Endothelial cell of umbilical vein (primary cell): ENCODE measurements at regions not wholly inside any gene's neighbourhood (a gene's known extent, or its start where the extent isn't known, plus 50 kb on each side); places are given as distances from the start of the nearest gene placed in this dataset.

Source experiments
- BruUV-seq: library from RNA; stranded (reverse); fragments of 400-500 nt; replicated peaks from 2 replicates; lab custom pipeline; 2021; lab: Mats Ljungman, UMichigan
- CTCF ChIA-PET: fragments of 300-600, 350-600 bp; sonication (Branson Sonifier 250); formaldehyde crosslinking; loops from one replicate; lab custom pipeline; 2021; ENCODE audit warnings: antibody characterized with exemption, inconsistent platforms; lab: Charles Lee
- POLR2A ChIA-PET: fragments of 300-600, 350-600 bp; sonication (Branson Sonifier 250); formaldehyde crosslinking; loops from one replicate; lab custom pipeline; 2021; ENCODE audit warnings: antibody characterized with exemption, inconsistent platforms; lab: Charles Lee
- DNase-seq: peaks from one replicate; pipeline ENCODE4 v3.0.0-alpha.2; 2011; ENCODE audit warnings: low read depth, low spot score
- FAIRE-seq: peaks from 2 replicates; lab custom pipeline; 2011; peaks lifted over from hg19 to GRCh38; lab: Jason Lieb, UNC
- H2AFZ ChIP-seq: 2 replicates; pipeline ENCODE4 v1.6.0; 2012; ENCODE audit warnings: low read depth, low read length, control low read depth, inconsistent platforms
- H3K27ac ChIP-seq: 2 replicates; pipeline ENCODE4 v1.5.1; 2011; ENCODE audit warnings: low read depth, mild to moderate bottlenecking, control low read depth, low read length, moderate library complexity; ENCODE audit not compliant: insufficient read depth
- H3K27me3 ChIP-seq, 2 experiments: 2 replicates each; pipeline versions ENCODE4 v1.6.0 to v1.6.1; 2011; ENCODE audit warnings: low read length in 2 of 2, mixed read lengths in 1 of 2; ENCODE audit not compliant: control insufficient read depth in 2 of 2, insufficient read depth in 2 of 2
- H3K36me3 ChIP-seq, 2 experiments: 2 replicates in 1 of 2; 3 replicates in 1 of 2; pipeline ENCODE4 v1.5.1; 2011; ENCODE audit warnings: low read length in 2 of 2, mild to moderate bottlenecking in 1 of 2, moderate library complexity in 1 of 2; ENCODE audit not compliant: control insufficient read depth in 2 of 2, insufficient read depth in 2 of 2; ENCODE audit errors: extremely low read depth in 1 of 2
- H3K4me1 ChIP-seq: 3 replicates; pipeline ENCODE4 v1.5.1; 2011; ENCODE audit warnings: mild to moderate bottlenecking, low read length; ENCODE audit not compliant: control insufficient read depth, insufficient read depth; ENCODE audit errors: extremely low read depth
- H3K4me2 ChIP-seq: 2 replicates; pipeline ENCODE4 v1.6.1; 2011; ENCODE audit warnings: low read length, control low read depth, mixed read lengths; ENCODE audit not compliant: insufficient read depth
- H3K4me3 ChIP-seq, 3 experiments: fragments of 200-600 bp in 1 of 3; sonication (generic), shearing (Covaris generic) in 1 of 3; replicated peaks in 1 of 3; 2 replicates each; pipeline ENCODE4 v1.5.1; 2011 to 2016; ENCODE audit warnings: control low read depth in 3 of 3, low read length in 3 of 3, mild to moderate bottlenecking in 2 of 3, inconsistent platforms in 1 of 3, low read depth in 1 of 3, moderate library complexity in 1 of 3; ENCODE audit not compliant: insufficient read depth in 1 of 3
- H3K79me2 ChIP-seq: 2 replicates; pipeline ENCODE4 v1.6.0; 2012; ENCODE audit warnings: low read length, inconsistent platforms; ENCODE audit not compliant: control insufficient read depth, insufficient read depth
- H3K9ac ChIP-seq: replicated peaks from 2 replicates; pipeline ENCODE3; 2011; ENCODE audit warnings: low read length, control low read depth; ENCODE audit not compliant: insufficient read depth; ENCODE audit errors: extremely low read depth
- H3K9me1 ChIP-seq: replicated peaks from 3 replicates; pipeline ENCODE4 v1.6.0; 2011; ENCODE audit warnings: mild to moderate bottlenecking, low read length; ENCODE audit not compliant: control insufficient read depth, insufficient read depth; ENCODE audit errors: extremely low read depth
- H3K9me3 ChIP-seq: replicated peaks from 2 replicates; pipeline ENCODE4 v1.5.1; 2012; ENCODE audit warnings: low read length, inconsistent platforms; ENCODE audit not compliant: control insufficient read depth, insufficient read depth
- H4K20me1 ChIP-seq: replicated peaks from 2 replicates; pipeline ENCODE3; 2011; ENCODE audit warnings: mild to moderate bottlenecking, low read length; ENCODE audit not compliant: control insufficient read depth, insufficient read depth; ENCODE audit errors: extremely low read depth
- CTCF ChIP-seq, 2 donors: IDR thresholded peaks; 1 replicate in 1 of 2; 2 replicates in 1 of 2; pipeline ENCODE4 v1.5.1; 2011; ENCODE audit warnings: low read length in 2 of 2, mild to moderate bottlenecking in 2 of 2, moderate library complexity in 2 of 2, control low read depth in 1 of 2, inconsistent platforms in 1 of 2, low read depth in 1 of 2; ENCODE audit not compliant: insufficient read depth in 1 of 2; ENCODE audit errors: extremely low read depth in 1 of 2
- EZH2 ChIP-seq: IDR thresholded peaks from 2 replicates; pipeline ENCODE4 v1.6.1; 2012; ENCODE audit warnings: borderline replicate concordance, low read depth, mild to moderate bottlenecking, moderate library complexity, low read length, inconsistent platforms; ENCODE audit not compliant: severe bottlenecking
- FOS ChIP-seq: IDR thresholded peaks from 2 replicates; pipeline ENCODE4 v1.6.1; 2011; ENCODE audit warnings: mild to moderate bottlenecking, low read length, moderate library complexity, borderline replicate concordance; ENCODE audit not compliant: insufficient read depth
- GATA2 ChIP-seq: IDR thresholded peaks from 2 replicates; pipeline ENCODE4 v1.7.0; 2011; ENCODE audit warnings: low read depth, mild to moderate bottlenecking, moderate library complexity, mixed read lengths, low read length; ENCODE audit not compliant: insufficient read length, insufficient read depth
- JUN ChIP-seq: IDR thresholded peaks from 2 replicates; pipeline ENCODE4 v1.6.1; 2011; ENCODE audit warnings: borderline replicate concordance, low read depth; ENCODE audit not compliant: insufficient read length, insufficient read depth
- MAX ChIP-seq: IDR thresholded peaks from 2 replicates; pipeline ENCODE4 v1.6.1; 2011; ENCODE audit not compliant: insufficient read depth, insufficient read length
- MYC ChIP-seq: IDR thresholded peaks from one replicate; pipeline ENCODE4 v1.6.1; 2011; ENCODE audit warnings: mild to moderate bottlenecking, low read depth, low read length
- POLR2A ChIP-seq: IDR thresholded peaks from 2 replicates; pipeline ENCODE4 v1.6.1; 2012; ENCODE audit warnings: low read depth, mild to moderate bottlenecking, control low read depth, low read length
- POLR2AphosphoS5 ChIP-seq: IDR thresholded peaks from 2 replicates; pipeline ENCODE4 v1.6.1; 2012; ENCODE audit warnings: low read depth, mild to moderate bottlenecking, control low read depth, low read length, moderate library complexity; ENCODE audit not compliant: insufficient read depth
- dilution Hi-C: fragments of 300-500 bp; cut with MboI; formaldehyde crosslinking; loops from one replicate; pipeline ENCODE4 v1.15.0; 2019; ENCODE audit warnings: low sequenced_read_pairs; ENCODE audit not compliant: extremely low pct_ligation_motif_present
- intact Hi-C: fragments of 100-400 bp; cut with micrococcal nuclease; formaldehyde crosslinking; loops from one replicate; pipeline ENCODE4 v1.10.0; 2022

GRCh38 chr2:2874805-2875204, 502.8 kb downstream of the EIPR1 start:
- H4K20me1 ChIP-seq = no peaks in the 10 kb centered on the region
- no peaks in the 10 kb centered on the region for H3K27me3 ChIP-seq
- no peaks in the 10 kb centered on the region for H3K4me1 ChIP-seq
- TF ChIP-seq CTCF (IDR thresholded peaks at IDR 0.05; ENCODE audit: extremely low read depth in 1 of 2, insufficient read depth in 1 of 2, low read depth in 1 of 2, low read length in 2 of 2) (no peak), POLR2A (no peak), MAX (no peak)
- BruUV-seq = no TSS peak
- H3K4me2 ChIP-seq = no peak overlapping the region
- ChIA-PET CTCF (no interaction called here), POLR2A (no interaction called here)
- intact Hi-C loops = no loop called here
- FAIRE-seq = no peak
- no peaks in the 10 kb centered on the region for H3K36me3 ChIP-seq
- DNase-seq = no peak
- peaks cover 7% of the 10 kb centered on the region for H3K9me3 ChIP-seq
- no peak overlapping the region for H3K4me3 ChIP-seq
- no peak overlapping the region for H2AFZ ChIP-seq
- H3K9me1 ChIP-seq = no peaks in the 10 kb centered on the region
- H3K27ac ChIP-seq = no peak overlapping the region
- dilution Hi-C loops = no loop called here
- no peaks in the 10 kb centered on the region for H3K79me2 ChIP-seq
- H3K9ac ChIP-seq = no peak overlapping the region

GRCh38 chr2:2874341-2874740, 503.3 kb downstream of the EIPR1 start:
- no TSS peak for BruUV-seq
- H3K27ac ChIP-seq = no peak overlapping the region
- no peak for FAIRE-seq
- TF ChIP-seq MYC (no peak), EZH2 (no peak), JUN (no peak), GATA2 (no peak), CTCF (IDR thresholded peaks at IDR 0.05; ENCODE audit: extremely low read depth in 1 of 2, insufficient read depth in 1 of 2, low read depth in 1 of 2, low read length in 2 of 2) (no peak), FOS (no peak), POLR2AphosphoS5 (no peak), MAX (no peak), POLR2A (no peak)
- DNase-seq = no peak
- dilution Hi-C loops = no loop called here
- no peaks in the 10 kb centered on the region for H3K27me3 ChIP-seq
- H3K36me3 ChIP-seq = no peaks in the 10 kb centered on the region
- no peak overlapping the region for H3K4me2 ChIP-seq
- H3K9me3 ChIP-seq = peaks cover 6% of the 10 kb centered on the region
- intact Hi-C loops = no loop called here
- no peaks in the 10 kb centered on the region for H3K4me1 ChIP-seq
- H3K9me1 ChIP-seq = no peaks in the 10 kb centered on the region
- H4K20me1 ChIP-seq = no peaks in the 10 kb centered on the region
- no peak overlapping the region for H2AFZ ChIP-seq
- H3K79me2 ChIP-seq = no peaks in the 10 kb centered on the region
- ChIA-PET POLR2A (no interaction called here), CTCF (no interaction called here)
- no peak overlapping the region for H3K4me3 ChIP-seq
- H3K9ac ChIP-seq = no peak overlapping the region
